Stimulated activated CD4-positive, alpha-beta T cell treated with anti-CD3 and anti-CD28 coated beads, Interleukin-15, amount 100 ng/mL, for 1 hour (primary cell): ENCODE measurements at regions not wholly inside any gene's neighbourhood (a gene's known extent, or its start where the extent isn't known, plus 50 kb on each side); places are given as distances from the start of the nearest gene placed in this dataset.

ENCODE experiments used
- DNase-seq, 2 donors: peaks; one replicate each; pipeline ENCODE4 v3.0.0-alpha.2; 2020; ENCODE audit warnings: low read depth in 1 of 2, low spot score in 1 of 2

GRCh38 chr1:193774536-193775323 is 588.3 kb upstream of the B3GALT2 start:
- DNase-seq = no peak

GRCh38 chr1:193771596-193771995 is 585.2 kb upstream of the B3GALT2 start:
- no peak for DNase-seq

DNA sequence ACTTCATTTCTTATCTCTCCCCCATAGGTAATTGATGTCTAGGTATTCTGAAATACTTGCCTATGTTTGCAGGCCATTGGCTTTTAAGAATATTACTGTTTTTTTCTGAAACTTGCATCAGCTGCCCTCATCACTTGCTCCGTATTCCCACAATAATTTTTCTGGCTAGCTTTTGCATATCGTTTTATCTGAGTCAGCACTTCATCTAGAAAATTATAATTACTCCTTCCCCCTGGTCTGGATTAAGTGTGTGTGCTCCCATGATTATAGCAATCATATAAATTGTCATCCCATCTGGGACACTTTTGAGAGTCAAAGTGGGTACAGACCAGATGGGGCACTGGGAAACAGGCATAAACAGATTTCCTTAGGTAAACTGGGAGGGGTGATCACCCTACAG is 583.2 kb upstream of the B3GALT2 start:
- DNase-seq = no peak

DNA sequence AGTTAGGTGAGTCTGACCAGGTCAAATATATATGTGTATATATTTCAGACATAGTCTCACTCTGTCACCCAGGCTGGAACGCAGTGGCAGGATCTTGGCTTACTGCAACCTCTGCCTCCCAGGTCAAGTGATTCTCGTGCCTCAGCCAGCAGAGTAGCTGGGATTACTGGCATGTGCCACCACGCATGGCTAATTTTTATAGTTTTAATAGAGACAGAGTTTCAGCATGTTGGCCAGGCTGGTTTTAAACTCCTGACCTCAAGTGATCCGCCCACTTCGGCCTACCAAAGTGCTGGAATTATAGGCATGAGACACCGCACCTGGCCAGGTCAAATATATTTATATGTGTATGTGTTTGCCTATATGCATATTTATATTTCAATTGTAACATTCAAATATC is 581.5 kb upstream of the B3GALT2 start:
- DNase-seq = no peak

- no peak for DNase-seq
Observed at GRCh38 chr1:193766329-193766728, 579.9 kb upstream of the B3GALT2 start.

GRCh38 chr1:193763266-193763665 is 576.9 kb upstream of the B3GALT2 start:
- DNase-seq = no peak

- no peak for DNase-seq
Observed at GRCh38 chr1:193762236-193762635, 575.8 kb upstream of the B3GALT2 start.

DNA sequence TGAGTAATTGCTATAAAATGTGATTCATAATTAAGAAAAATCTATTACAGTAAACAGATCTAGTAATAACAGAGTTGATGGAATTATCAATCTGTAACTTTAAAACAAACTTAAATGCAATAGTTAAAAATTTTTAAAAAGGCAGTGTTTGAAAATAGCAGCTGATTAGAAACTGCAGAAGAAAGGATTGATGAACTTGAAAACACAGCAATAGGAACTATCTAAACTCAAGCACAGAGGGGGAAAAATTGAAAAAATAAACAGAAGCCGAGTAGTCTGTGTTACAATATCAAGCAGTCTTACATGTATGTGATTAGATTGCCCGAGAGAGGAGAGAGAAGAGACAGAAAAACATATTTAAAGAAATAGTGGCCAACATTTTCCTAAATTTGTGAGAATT is 569.0 kb upstream of the B3GALT2 start:
- no peak for DNase-seq

- no peak for DNase-seq
Observed at GRCh38 chr1:193754732-193755427, 568.5 kb upstream of the B3GALT2 start.

- DNase-seq = no peak
Observed at GRCh38 chr1:193754151-193754550, 567.7 kb upstream of the B3GALT2 start.

GRCh38 chr1:193753038-193753756 is 566.8 kb upstream of the B3GALT2 start:
- DNase-seq = no peak

- DNase-seq = no peak
Observed at GRCh38 chr1:193749868-193750267, 563.5 kb upstream of the B3GALT2 start.

- DNase-seq = no peak
Observed at GRCh38 chr1:193747579-193747978, 561.2 kb upstream of the B3GALT2 start.

DNA sequence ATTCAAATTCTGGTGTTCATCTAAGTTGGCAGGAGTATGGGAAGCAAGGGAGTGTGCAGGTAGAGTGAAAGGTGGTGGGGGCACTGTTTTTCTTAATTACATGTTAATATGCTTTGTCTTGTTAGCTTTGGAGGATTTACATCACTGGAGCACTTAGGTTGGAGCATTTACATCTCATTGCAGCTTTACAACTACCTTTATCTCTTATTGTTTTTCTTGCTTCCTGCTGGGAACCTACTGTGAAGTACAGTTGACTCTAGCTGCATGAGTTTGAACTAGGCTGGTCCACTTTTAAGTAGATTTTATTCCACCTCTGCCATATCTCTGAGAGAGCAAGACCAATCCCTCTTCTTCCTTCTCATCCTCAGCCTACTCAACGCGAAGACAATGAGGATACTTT is 554.8 kb upstream of the B3GALT2 start:
- no peak for DNase-seq

DNA sequence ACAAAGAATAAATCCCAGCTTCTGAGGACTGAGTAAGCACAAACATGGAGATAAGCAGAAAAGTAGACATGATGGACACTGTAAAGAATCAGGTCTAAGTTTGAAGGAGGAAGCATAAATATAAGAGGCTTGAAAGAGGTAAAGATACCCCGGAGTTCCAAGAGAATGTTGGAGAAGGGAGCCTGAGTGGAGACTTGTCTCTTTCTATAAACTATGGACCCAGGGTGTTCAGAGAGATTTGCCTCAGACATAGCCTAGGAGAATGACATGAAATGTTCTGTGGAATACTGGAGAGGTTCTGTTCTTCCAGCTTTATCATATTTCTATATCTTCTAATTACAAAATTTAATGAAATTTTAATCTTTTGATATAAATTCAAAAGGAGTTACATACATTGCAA is 554.3 kb upstream of the B3GALT2 start:
- no peak for DNase-seq

- no peak for DNase-seq
Observed at GRCh38 chr1:193736507-193736906, 550.1 kb upstream of the B3GALT2 start.

- DNase-seq = no peak
Observed at GRCh38 chr1:193733674-193734073, 547.3 kb upstream of the B3GALT2 start.

DNA sequence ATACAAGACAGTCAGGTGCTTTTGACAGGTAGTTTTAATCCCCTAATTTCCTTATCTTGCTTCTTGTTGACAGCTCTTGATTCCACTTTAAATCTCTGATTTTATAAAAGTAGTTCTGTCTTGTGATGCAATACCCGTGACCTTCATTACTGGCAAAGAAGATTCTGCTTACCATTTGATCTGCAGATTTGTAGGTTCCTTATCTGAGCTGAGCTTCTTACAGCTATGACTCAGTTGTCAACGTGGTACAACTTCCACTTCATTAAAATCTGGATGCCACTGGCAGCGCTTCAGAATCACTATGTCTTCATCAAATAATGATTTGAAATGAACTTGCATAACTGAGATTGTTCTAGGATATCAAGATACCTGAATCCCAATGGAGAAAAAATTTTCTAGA is 543.6 kb upstream of the B3GALT2 start:
- DNase-seq = no peak

DNA sequence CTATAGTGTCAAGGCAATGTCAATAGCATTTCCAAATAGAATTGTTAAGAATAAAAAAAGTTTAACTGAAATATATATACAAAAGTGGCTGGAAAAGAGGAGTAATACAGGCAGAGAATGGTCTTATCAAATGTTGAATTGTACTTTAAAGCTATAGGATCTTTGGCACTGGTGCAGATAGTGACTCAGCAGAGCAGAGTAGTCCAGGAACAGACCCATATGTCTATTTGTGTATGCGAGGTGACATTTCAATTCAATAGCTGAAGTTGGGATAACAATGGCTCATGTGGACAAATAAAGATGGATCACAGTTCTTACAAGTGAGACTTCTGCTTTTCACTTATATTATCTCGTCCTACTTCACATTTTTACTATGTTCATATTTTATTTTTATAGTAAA is 543.0 kb upstream of the B3GALT2 start:
- DNase-seq = no peak

DNA sequence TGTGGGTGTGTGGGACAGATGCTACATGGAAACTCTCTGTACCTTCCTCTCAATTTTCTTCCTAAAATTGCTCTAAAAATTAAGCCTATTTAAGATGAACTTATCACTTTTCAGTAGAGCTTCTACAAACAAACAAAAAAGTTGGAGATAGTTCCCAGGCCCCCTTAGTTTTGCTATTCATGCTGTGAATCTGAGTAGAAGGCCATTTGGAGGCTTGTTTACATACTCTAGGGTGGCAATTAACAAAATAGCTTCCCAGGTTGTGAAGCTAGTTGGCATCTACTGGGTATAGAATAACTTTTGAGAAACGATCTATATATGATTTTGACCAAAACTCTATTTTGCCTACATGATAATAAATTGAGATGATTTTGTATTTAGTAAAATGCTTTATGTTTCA is 541.4 kb upstream of the B3GALT2 start:
- DNase-seq = no peak

GRCh38 chr1:193726722-193727121 is 540.3 kb upstream of the B3GALT2 start:
- no peak for DNase-seq

DNA sequence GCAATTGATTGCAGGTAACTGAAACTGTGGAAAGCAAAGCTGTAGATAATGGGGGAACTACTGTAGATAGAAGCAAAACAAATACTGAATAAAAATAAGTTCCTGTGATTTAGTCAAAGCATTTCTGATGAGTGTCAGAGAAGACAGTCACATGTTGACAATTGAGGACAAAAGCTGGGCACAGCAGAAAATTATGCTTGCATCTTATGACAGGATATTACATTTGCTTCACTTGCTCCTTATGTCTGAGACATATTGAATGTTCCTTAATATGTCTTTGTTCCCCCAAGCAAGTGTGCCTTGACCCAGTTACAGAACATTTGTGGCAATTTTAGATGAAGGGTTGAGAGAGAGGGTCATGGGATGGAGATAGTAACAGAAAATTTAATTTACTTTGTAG is 526.0 kb upstream of the B3GALT2 start:
- no peak for DNase-seq
